H1 (cell line): ENCODE measurements at regions not wholly inside any gene's neighbourhood (a gene's known extent, or its start where the extent isn't known, plus 50 kb on each side); places are given as distances from the start of the nearest gene placed in this dataset.

Experiments used
- BCL11A ChIP-seq, 2 experiments: IDR thresholded peaks; one replicate each; pipeline ENCODE4 v1.6.1; 2011; ENCODE audit warnings: low read depth in 2 of 2, low read length in 2 of 2, mild to moderate bottlenecking in 2 of 2
- RFX5 ChIP-seq: IDR thresholded peaks from 2 replicates; pipeline ENCODE4 v1.6.1; 2011; ENCODE audit warnings: low read depth, low read length, improper control_type of control experiment, borderline replicate concordance
- SIN3A ChIP-seq, 2 experiments: IDR thresholded peaks in 1 of 2; conservative IDR thresholded peaks in 1 of 2; 2 replicates each; pipeline ENCODE4 v1.6.1; 2011 to 2012; ENCODE audit warnings: low read length in 2 of 2, improper control_type of control experiment in 1 of 2, low read depth in 1 of 2, mild to moderate bottlenecking in 1 of 2
- SIRT6 ChIP-seq: IDR thresholded peaks from one replicate; pipeline ENCODE4 v1.7.1; 2012; ENCODE audit warnings: low read length, inconsistent platforms
- TAF1 ChIP-seq: IDR thresholded peaks from 2 replicates; pipeline ENCODE4 v1.6.1; 2011; ENCODE audit warnings: mild to moderate bottlenecking, low read depth, low read length
- YY1 ChIP-seq: IDR thresholded peaks from 2 replicates; pipeline ENCODE4 v1.6.1; 2011; ENCODE audit warnings: low read depth, mild to moderate bottlenecking, low read length

GRCh38 chr13:31908696-31909411 is 122.7 kb upstream of the FRY start (continued):
- TF ChIP-seq SIRT6 (no peak), RFX5 (no peak), TAF1 (no peak), SIN3A (conservative IDR thresholded peaks at IDR 0.05 in 1 of 2, IDR thresholded peaks at IDR 0.05 in 1 of 2; ENCODE audit: low read depth in 1 of 2, low read length in 2 of 2) (no peak), YY1 (no peak), BCL11A (IDR thresholded peaks at IDR 0.05; ENCODE audit: low read depth in 2 of 2, low read length in 2 of 2) (no peak)
